PC-9 (cell line): ENCODE measurements at regions not wholly inside any gene's neighbourhood (a gene's known extent, or its start where the extent isn't known, plus 50 kb on each side); places are given as distances from the start of the nearest gene placed in this dataset.

ENCODE experiments used
- BruUV-seq: library from RNA; stranded (reverse); fragments of 400-500 nt; replicated peaks from 2 replicates; lab custom pipeline; 2021; lab: Mats Ljungman, UMichigan
- CTCF ChIA-PET: fragments of 300-600 bp; sonication (Branson Sonifier 250); formaldehyde crosslinking; loops from one replicate; lab custom pipeline; 2022; ENCODE audit warnings: antibody characterized with exemption; lab: Charles Lee
- POLR2A ChIA-PET: fragments of 300-600 bp; sonication (Branson Sonifier 250); formaldehyde crosslinking; loops from one replicate; lab custom pipeline; 2022; ENCODE audit warnings: antibody characterized with exemption; ENCODE audit not compliant: unreplicated experiment; lab: Charles Lee
- DNase-seq, 2 experiments: peaks; one replicate each; pipeline versions ENCODE4 v3.0.0 to v3.0.0-alpha.2; 2015 to 2022; ENCODE audit warnings: mixed read lengths in 1 of 2
- H2AFZ ChIP-seq: fragments of 200-600 bp; sonication (generic); 2 replicates; pipeline ENCODE4 v1.8.1; 2017; ENCODE audit warnings: antibody characterized with exemption
- H3F3A ChIP-seq: fragments of 200-600 bp; sonication (generic); 2 replicates; pipeline ENCODE4 v1.8.1; 2017; ENCODE audit warnings: antibody characterized with exemption, mild to moderate bottlenecking, low read depth; ENCODE audit not compliant: insufficient read depth
- H3K27ac ChIP-seq: fragments of 200-600 bp; sonication (generic); 2 replicates; pipeline ENCODE4 v1.6.1; 2016; ENCODE audit warnings: mixed run types
- H3K27me3 ChIP-seq: fragments of 200-600 bp; sonication (generic); 2 replicates; pipeline ENCODE4 v1.6.1; 2016; ENCODE audit warnings: low read depth, mixed run types; ENCODE audit not compliant: insufficient read depth
- H3K36me3 ChIP-seq: fragments of 200-600 bp; sonication (generic); 2 replicates; pipeline ENCODE4 v1.6.1; 2016; ENCODE audit warnings: low read depth, mixed run types
- H3K4me1 ChIP-seq: fragments of 200-600 bp; sonication (generic); replicated peaks from 2 replicates; pipeline ENCODE4 v1.6.1; 2016; ENCODE audit warnings: mixed run types; ENCODE audit not compliant: insufficient read depth
- H3K4me2 ChIP-seq: fragments of 200-600 bp; sonication (generic); 2 replicates; pipeline ENCODE4 v1.6.1; 2017; ENCODE audit warnings: mixed run types
- H3K4me3 ChIP-seq: fragments of 200-600 bp; sonication (generic); 2 replicates; pipeline ENCODE4 v1.6.1; 2016; ENCODE audit warnings: mixed run types
- H3K79me2 ChIP-seq: fragments of 200-600 bp; sonication (generic); 2 replicates; pipeline ENCODE4 v1.6.1; 2017; ENCODE audit warnings: low read depth, mixed run types
- H3K9me2 ChIP-seq: fragments of 200-600 bp; sonication (generic); 2 replicates; pipeline ENCODE4 v1.8.1; 2017; ENCODE audit warnings: mild to moderate bottlenecking; ENCODE audit not compliant: insufficient read depth
- H3K9me3 ChIP-seq: fragments of 200-600 bp; sonication (generic); 2 replicates; pipeline ENCODE4 v1.8.1; 2016; ENCODE audit warnings: low read depth; ENCODE audit not compliant: insufficient read depth
- H4K20me1 ChIP-seq: fragments of 200-600 bp; sonication (generic); 2 replicates; pipeline ENCODE4 v1.8.1; 2017; ENCODE audit not compliant: insufficient read depth
- EZH2 ChIP-seq: fragments of 200-600 bp; sonication (generic); IDR thresholded peaks from 2 replicates; pipeline ENCODE4 v1.8.0; 2017; ENCODE audit warnings: antibody characterized with exemption, low read depth
- intact Hi-C: fragments of 100-400 bp; cut with micrococcal nuclease; formaldehyde crosslinking; loops from one replicate; pipeline ENCODE4 v1.10.0; 2022; ENCODE audit not compliant: unreplicated experiment
- TF ChIP-seq, protein P1 (sequence below): fragments of 200-600 bp; sonication (generic); conservative IDR thresholded peaks from 2 replicates; pipeline ENCODE4 v1.6.1; 2017; ENCODE audit warnings: mixed run types, antibody characterized with exemption, mild to moderate bottlenecking, moderate library complexity

DNA sequence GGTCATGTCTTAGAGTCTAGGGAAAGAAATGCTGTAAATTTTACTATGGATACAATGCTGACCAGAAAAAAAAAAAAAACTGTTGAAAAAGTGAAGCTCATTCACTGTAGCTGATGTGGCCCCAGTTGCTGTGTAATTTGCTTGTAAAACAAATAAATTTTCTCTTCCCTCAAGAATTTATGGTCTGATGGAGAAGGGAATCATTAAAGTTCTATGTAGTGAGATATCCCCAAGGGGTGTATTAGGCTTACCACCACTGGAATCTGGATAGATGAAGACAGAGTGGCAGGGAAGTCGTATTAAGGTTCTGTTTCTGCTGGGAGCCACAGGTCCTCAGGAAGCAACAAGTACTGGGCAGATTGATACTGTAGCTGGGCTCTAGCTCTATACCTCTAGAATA lies 860.0 kb downstream of the LTN1 start:
- Histone ChIP-seq H3K79me2 (no peaks in the 10 kb centered on the region), H3K9me3 (no peaks in the 10 kb centered on the region), H3K4me1 (no peaks in the 10 kb centered on the region), H3K4me2 (no peak overlapping the region), H3K27me3 (no peaks in the 10 kb centered on the region), H3K4me3 (no peak overlapping the region), H3K27ac (no peak overlapping the region), H3K36me3 (no peaks in the 10 kb centered on the region), H2AFZ (no peak overlapping the region), H4K20me1 (no peaks in the 10 kb centered on the region), H3K9me2 (no peaks in the 10 kb centered on the region), H3F3A (no peaks in the 10 kb centered on the region)
- DNase-seq = no peak
- intact Hi-C loops = no loop called here
- TF ChIP-seq, protein P1, sequence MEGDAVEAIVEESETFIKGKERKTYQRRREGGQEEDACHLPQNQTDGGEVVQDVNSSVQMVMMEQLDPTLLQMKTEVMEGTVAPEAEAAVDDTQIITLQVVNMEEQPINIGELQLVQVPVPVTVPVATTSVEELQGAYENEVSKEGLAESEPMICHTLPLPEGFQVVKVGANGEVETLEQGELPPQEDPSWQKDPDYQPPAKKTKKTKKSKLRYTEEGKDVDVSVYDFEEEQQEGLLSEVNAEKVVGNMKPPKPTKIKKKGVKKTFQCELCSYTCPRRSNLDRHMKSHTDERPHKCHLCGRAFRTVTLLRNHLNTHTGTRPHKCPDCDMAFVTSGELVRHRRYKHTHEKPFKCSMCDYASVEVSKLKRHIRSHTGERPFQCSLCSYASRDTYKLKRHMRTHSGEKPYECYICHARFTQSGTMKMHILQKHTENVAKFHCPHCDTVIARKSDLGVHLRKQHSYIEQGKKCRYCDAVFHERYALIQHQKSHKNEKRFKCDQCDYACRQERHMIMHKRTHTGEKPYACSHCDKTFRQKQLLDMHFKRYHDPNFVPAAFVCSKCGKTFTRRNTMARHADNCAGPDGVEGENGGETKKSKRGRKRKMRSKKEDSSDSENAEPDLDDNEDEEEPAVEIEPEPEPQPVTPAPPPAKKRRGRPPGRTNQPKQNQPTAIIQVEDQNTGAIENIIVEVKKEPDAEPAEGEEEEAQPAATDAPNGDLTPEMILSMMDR = no peak
- no peak for TF ChIP-seq EZH2
- ChIA-PET POLR2A (no interaction called here), CTCF (no interaction called here)
- no TSS peak for BruUV-seq

GRCh38 chr21:28127175-28127785 lies 865.4 kb downstream of the LTN1 start:
- Histone ChIP-seq H3K27me3 (no peaks in the 10 kb centered on the region), H3K9me2 (no peaks in the 10 kb centered on the region), H2AFZ (no peak overlapping the region), H3K79me2 (no peaks in the 10 kb centered on the region), H3F3A (no peaks in the 10 kb centered on the region), H3K27ac (no peak overlapping the region), H3K36me3 (no peaks in the 10 kb centered on the region), H3K4me3 (no peak overlapping the region), H4K20me1 (no peaks in the 10 kb centered on the region), H3K4me1 (no peaks in the 10 kb centered on the region), H3K4me2 (no peak overlapping the region), H3K9me3 (no peaks in the 10 kb centered on the region)
- no TSS peak for BruUV-seq
- POLR2A ChIA-PET = no interaction called here
- no peak for DNase-seq
- intact Hi-C loops = no loop called here
- CTCF ChIA-PET = no interaction called here
- no peak for TF ChIP-seq EZH2
- TF ChIP-seq, protein P1 = no peak

DNA sequence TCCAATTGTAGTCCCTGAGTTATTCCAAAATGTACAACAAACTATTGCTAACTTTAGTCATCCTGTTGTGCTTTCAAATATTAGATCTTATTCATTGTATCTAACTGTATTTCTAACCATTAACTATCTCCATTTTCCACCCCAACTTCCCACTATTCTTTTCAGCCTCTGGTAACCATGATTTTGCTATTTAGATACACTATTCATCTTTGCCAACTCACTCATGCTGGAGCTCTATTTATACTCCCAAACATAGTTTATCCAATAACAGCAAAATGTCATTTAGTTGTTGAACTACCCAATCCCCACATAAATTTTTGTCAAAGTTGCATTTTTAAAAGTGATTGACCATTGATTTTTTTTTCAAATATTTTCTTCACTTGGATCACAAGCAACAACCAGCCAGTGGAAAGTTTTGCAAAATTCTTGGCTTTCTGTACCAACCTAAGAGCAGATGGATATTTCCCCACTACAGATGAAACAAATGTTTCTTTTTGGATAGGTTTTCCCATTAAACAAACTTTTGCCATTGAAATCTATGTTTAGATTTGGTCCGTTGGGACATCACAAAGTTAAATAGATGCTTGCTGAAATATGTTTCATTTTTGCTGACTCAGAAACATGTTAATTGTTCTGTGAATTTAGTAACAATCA lies 866.0 kb downstream of the LTN1 start:
- no peaks in the 10 kb centered on the region for H4K20me1 ChIP-seq
- no peak overlapping the region for H3K4me3 ChIP-seq
- H3K27ac ChIP-seq = no peak overlapping the region
- no TSS peak for BruUV-seq
- no peaks in the 10 kb centered on the region for H3F3A ChIP-seq
- POLR2A ChIA-PET = no interaction called here
- H3K79me2 ChIP-seq = no peaks in the 10 kb centered on the region
- no peaks in the 10 kb centered on the region for H3K9me2 ChIP-seq
- DNase-seq = no peak
- no peaks in the 10 kb centered on the region for H3K27me3 ChIP-seq
- intact Hi-C loops = no loop called here
- no peaks in the 10 kb centered on the region for H3K4me1 ChIP-seq
- TF ChIP-seq, protein P1 = no peak
- no peak for TF ChIP-seq EZH2
- CTCF ChIA-PET = no interaction called here
- H3K9me3 ChIP-seq = no peaks in the 10 kb centered on the region
- no peak overlapping the region for H3K4me2 ChIP-seq
- H2AFZ ChIP-seq = no peak overlapping the region
- no peaks in the 10 kb centered on the region for H3K36me3 ChIP-seq
